Cardiac fibroblast (primary cell): ENCODE measurements at regions not wholly inside any gene's neighbourhood (a gene's known extent, or its start where the extent isn't known, plus 50 kb on each side); places are given as distances from the start of the nearest gene placed in this dataset.
"Not testable (repeated sequence)": the region's sequence is repeated elsewhere in the genome, so short reads cannot be mapped to it uniquely, and the experiment has no call there.

Source experiments
- DNase-seq, 2 donors: peaks; one replicate each; pipeline versions ENCODE4 v3.0.0 to v3.0.0-alpha.2; 2010; ENCODE audit warnings: low read depth in 2 of 2
- H3K4me3 ChIP-seq, 2 donors: replicated peaks in 1 of 2; 1 replicate in 1 of 2; 2 replicates in 1 of 2; pipeline ENCODE4 v1.5.1; 2011; ENCODE audit warnings: low read depth in 2 of 2, low read length in 2 of 2, mild to moderate bottlenecking in 2 of 2, moderate library complexity in 1 of 2
- CTCF ChIP-seq: IDR thresholded peaks from one replicate; pipeline ENCODE4 v1.5.1; 2011; ENCODE audit warnings: low read depth, mild to moderate bottlenecking, low read length, inconsistent platforms

GRCh38 chr13:78131811-78132210 is 213.2 kb upstream of the EDNRB start:
- DNase-seq = peak; percentile 5 to 32
- no peak overlapping the region for H3K4me3 ChIP-seq
- TF ChIP-seq CTCF = peak; percentile 33

- H3K4me3 ChIP-seq = no peak overlapping the region
- no peak for DNase-seq
- TF ChIP-seq CTCF = no peak
Observed at GRCh38 chr13:78131346-78131745, 212.7 kb upstream of the EDNRB start.

GRCh38 chr13:78129823-78130222 is 211.2 kb upstream of the EDNRB start:
- DNase-seq = no peak
- no peak overlapping the region for H3K4me3 ChIP-seq
- no peak for TF ChIP-seq CTCF

GRCh38 chr13:78129359-78129758 is 210.7 kb upstream of the EDNRB start:
- no peak overlapping the region for H3K4me3 ChIP-seq
- no peak for DNase-seq
- no peak for TF ChIP-seq CTCF

GRCh38 chr13:78121459-78122348 is 203.1 kb upstream of the EDNRB start:
- TF ChIP-seq CTCF = peak; percentile 69
- DNase-seq = peak; percentile 85 to 87
- H3K4me3 ChIP-seq = no peak overlapping the region

GRCh38 chr13:78121001-78121400 is 202.4 kb upstream of the EDNRB start:
- peak in 1 of 2 donors; percentile 3 for DNase-seq
- no peak for TF ChIP-seq CTCF
- H3K4me3 ChIP-seq = no peak overlapping the region

GRCh38 chr13:78120144-78120543 is 201.5 kb upstream of the EDNRB start:
- not testable (repeated sequence) for DNase-seq, H3K4me3 ChIP-seq

GRCh38 chr13:78117070-78117469 is 198.4 kb upstream of the EDNRB start:
- DNase-seq, H3K4me3 ChIP-seq: not testable (repeated sequence)
